Endothelial cell of umbilical vein (primary cell): ENCODE measurements at regions not wholly inside any gene's neighbourhood (a gene's known extent, or its start where the extent isn't known, plus 50 kb on each side); places are given as distances from the start of the nearest gene placed in this dataset.

Source experiments
- BruUV-seq: library from RNA; stranded (reverse); fragments of 400-500 nt; replicated peaks from 2 replicates; lab custom pipeline; 2021; lab: Mats Ljungman, UMichigan
- CTCF ChIA-PET: fragments of 300-600, 350-600 bp; sonication (Branson Sonifier 250); formaldehyde crosslinking; loops from one replicate; lab custom pipeline; 2021; ENCODE audit warnings: antibody characterized with exemption, inconsistent platforms; lab: Charles Lee
- POLR2A ChIA-PET: fragments of 300-600, 350-600 bp; sonication (Branson Sonifier 250); formaldehyde crosslinking; loops from one replicate; lab custom pipeline; 2021; ENCODE audit warnings: antibody characterized with exemption, inconsistent platforms; lab: Charles Lee
- DNase-seq: peaks from one replicate; pipeline ENCODE4 v3.0.0-alpha.2; 2011; ENCODE audit warnings: low read depth, low spot score
- FAIRE-seq: peaks from 2 replicates; lab custom pipeline; 2011; peaks lifted over from hg19 to GRCh38; lab: Jason Lieb, UNC
- H2AFZ ChIP-seq: 2 replicates; pipeline ENCODE4 v1.6.0; 2012; ENCODE audit warnings: low read depth, low read length, control low read depth, inconsistent platforms
- H3K27ac ChIP-seq: 2 replicates; pipeline ENCODE4 v1.5.1; 2011; ENCODE audit warnings: low read depth, mild to moderate bottlenecking, control low read depth, low read length, moderate library complexity; ENCODE audit not compliant: insufficient read depth
- H3K27me3 ChIP-seq, 2 experiments: 2 replicates each; pipeline versions ENCODE4 v1.6.0 to v1.6.1; 2011; ENCODE audit warnings: low read length in 2 of 2, mixed read lengths in 1 of 2; ENCODE audit not compliant: control insufficient read depth in 2 of 2, insufficient read depth in 2 of 2
- H3K36me3 ChIP-seq, 2 experiments: 2 replicates in 1 of 2; 3 replicates in 1 of 2; pipeline ENCODE4 v1.5.1; 2011; ENCODE audit warnings: low read length in 2 of 2, mild to moderate bottlenecking in 1 of 2, moderate library complexity in 1 of 2; ENCODE audit not compliant: control insufficient read depth in 2 of 2, insufficient read depth in 2 of 2; ENCODE audit errors: extremely low read depth in 1 of 2
- H3K4me1 ChIP-seq: 3 replicates; pipeline ENCODE4 v1.5.1; 2011; ENCODE audit warnings: mild to moderate bottlenecking, low read length; ENCODE audit not compliant: control insufficient read depth, insufficient read depth; ENCODE audit errors: extremely low read depth
- H3K4me2 ChIP-seq: 2 replicates; pipeline ENCODE4 v1.6.1; 2011; ENCODE audit warnings: low read length, control low read depth, mixed read lengths; ENCODE audit not compliant: insufficient read depth
- H3K4me3 ChIP-seq, 3 experiments: fragments of 200-600 bp in 1 of 3; sonication (generic), shearing (Covaris generic) in 1 of 3; replicated peaks in 1 of 3; 2 replicates each; pipeline ENCODE4 v1.5.1; 2011 to 2016; ENCODE audit warnings: control low read depth in 3 of 3, low read length in 3 of 3, mild to moderate bottlenecking in 2 of 3, inconsistent platforms in 1 of 3, low read depth in 1 of 3, moderate library complexity in 1 of 3; ENCODE audit not compliant: insufficient read depth in 1 of 3
- H3K79me2 ChIP-seq: 2 replicates; pipeline ENCODE4 v1.6.0; 2012; ENCODE audit warnings: low read length, inconsistent platforms; ENCODE audit not compliant: control insufficient read depth, insufficient read depth
- H3K9ac ChIP-seq: replicated peaks from 2 replicates; pipeline ENCODE3; 2011; ENCODE audit warnings: low read length, control low read depth; ENCODE audit not compliant: insufficient read depth; ENCODE audit errors: extremely low read depth
- H3K9me1 ChIP-seq: replicated peaks from 3 replicates; pipeline ENCODE4 v1.6.0; 2011; ENCODE audit warnings: mild to moderate bottlenecking, low read length; ENCODE audit not compliant: control insufficient read depth, insufficient read depth; ENCODE audit errors: extremely low read depth
- H3K9me3 ChIP-seq: replicated peaks from 2 replicates; pipeline ENCODE4 v1.5.1; 2012; ENCODE audit warnings: low read length, inconsistent platforms; ENCODE audit not compliant: control insufficient read depth, insufficient read depth
- H4K20me1 ChIP-seq: replicated peaks from 2 replicates; pipeline ENCODE3; 2011; ENCODE audit warnings: mild to moderate bottlenecking, low read length; ENCODE audit not compliant: control insufficient read depth, insufficient read depth; ENCODE audit errors: extremely low read depth
- CTCF ChIP-seq, 2 donors: IDR thresholded peaks; 1 replicate in 1 of 2; 2 replicates in 1 of 2; pipeline ENCODE4 v1.5.1; 2011; ENCODE audit warnings: low read length in 2 of 2, mild to moderate bottlenecking in 2 of 2, moderate library complexity in 2 of 2, control low read depth in 1 of 2, inconsistent platforms in 1 of 2, low read depth in 1 of 2; ENCODE audit not compliant: insufficient read depth in 1 of 2; ENCODE audit errors: extremely low read depth in 1 of 2
- EZH2 ChIP-seq: IDR thresholded peaks from 2 replicates; pipeline ENCODE4 v1.6.1; 2012; ENCODE audit warnings: borderline replicate concordance, low read depth, mild to moderate bottlenecking, moderate library complexity, low read length, inconsistent platforms; ENCODE audit not compliant: severe bottlenecking
- FOS ChIP-seq: IDR thresholded peaks from 2 replicates; pipeline ENCODE4 v1.6.1; 2011; ENCODE audit warnings: mild to moderate bottlenecking, low read length, moderate library complexity, borderline replicate concordance; ENCODE audit not compliant: insufficient read depth
- GATA2 ChIP-seq: IDR thresholded peaks from 2 replicates; pipeline ENCODE4 v1.7.0; 2011; ENCODE audit warnings: low read depth, mild to moderate bottlenecking, moderate library complexity, mixed read lengths, low read length; ENCODE audit not compliant: insufficient read length, insufficient read depth
- JUN ChIP-seq: IDR thresholded peaks from 2 replicates; pipeline ENCODE4 v1.6.1; 2011; ENCODE audit warnings: borderline replicate concordance, low read depth; ENCODE audit not compliant: insufficient read length, insufficient read depth
- MYC ChIP-seq: IDR thresholded peaks from one replicate; pipeline ENCODE4 v1.6.1; 2011; ENCODE audit warnings: mild to moderate bottlenecking, low read depth, low read length
- POLR2A ChIP-seq: IDR thresholded peaks from 2 replicates; pipeline ENCODE4 v1.6.1; 2012; ENCODE audit warnings: low read depth, mild to moderate bottlenecking, control low read depth, low read length
- POLR2AphosphoS5 ChIP-seq: IDR thresholded peaks from 2 replicates; pipeline ENCODE4 v1.6.1; 2012; ENCODE audit warnings: low read depth, mild to moderate bottlenecking, control low read depth, low read length, moderate library complexity; ENCODE audit not compliant: insufficient read depth
- dilution Hi-C: fragments of 300-500 bp; cut with MboI; formaldehyde crosslinking; loops from one replicate; pipeline ENCODE4 v1.15.0; 2019; ENCODE audit warnings: low sequenced_read_pairs; ENCODE audit not compliant: extremely low pct_ligation_motif_present
- intact Hi-C: fragments of 100-400 bp; cut with micrococcal nuclease; formaldehyde crosslinking; loops from one replicate; pipeline ENCODE4 v1.10.0; 2022
- TF ChIP-seq, protein P1 (sequence below): IDR thresholded peaks from 2 replicates; pipeline ENCODE4 v1.6.1; 2011; ENCODE audit not compliant: insufficient read depth, insufficient read length

DNA sequence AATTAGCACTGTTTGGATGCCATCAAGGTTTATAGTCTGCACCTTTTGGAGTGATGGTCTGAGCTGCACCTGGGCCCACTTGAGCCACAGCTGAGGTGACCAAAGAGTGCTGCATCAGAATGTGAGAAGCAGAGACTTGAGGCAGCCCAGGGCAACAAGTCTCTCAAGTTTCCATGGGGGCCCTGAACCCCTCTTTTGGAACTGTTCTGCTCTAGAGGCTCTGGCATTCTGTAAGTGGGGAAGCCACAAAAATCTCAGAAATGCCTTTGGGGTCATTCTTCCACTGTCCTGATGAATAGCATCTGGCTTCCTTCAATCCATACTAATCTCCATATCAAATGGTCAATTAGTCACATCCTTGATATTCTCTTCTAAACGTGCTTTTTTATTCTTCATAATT lies 298.4 kb upstream of the MAOA start:
- dilution Hi-C loops (no loop called here), intact Hi-C loops (no loop called here)
- H3K27me3 ChIP-seq: no peaks in the 10 kb centered on the region
- no TSS peak for BruUV-seq
- DNase-seq (no peak), FAIRE-seq (no peak)
- no peaks in the 10 kb centered on the region for H3K4me1 ChIP-seq
- no peaks in the 10 kb centered on the region for H4K20me1 ChIP-seq
- no peak overlapping the region for H3K4me2 ChIP-seq
- no peaks in the 10 kb centered on the region for H3K36me3 ChIP-seq
- no peaks in the 10 kb centered on the region for H3K9me1 ChIP-seq
- H3K9me3 ChIP-seq: no peaks in the 10 kb centered on the region
- H3K27ac ChIP-seq: no peak overlapping the region
- H3K4me3 ChIP-seq: no peak overlapping the region
- no peaks in the 10 kb centered on the region for H3K79me2 ChIP-seq
- H3K9ac ChIP-seq: no peak overlapping the region
- POLR2A ChIA-PET: no interaction called here
- H2AFZ ChIP-seq: no peak overlapping the region
- CTCF ChIA-PET: no interaction called here
- no peak for TF ChIP-seq GATA2
- TF ChIP-seq POLR2A: no peak

GRCh38 chrX:43373032-43373431 lies 283.1 kb upstream of the MAOA start:
- intact Hi-C loops (no loop called here), dilution Hi-C loops (no loop called here)
- no peak for TF ChIP-seq POLR2A
- no peak for TF ChIP-seq POLR2AphosphoS5
- TF ChIP-seq MYC: no peak
- TF ChIP-seq GATA2: no peak
- no peak for TF ChIP-seq JUN
- no peak for TF ChIP-seq FOS
- TF ChIP-seq, protein P1, sequence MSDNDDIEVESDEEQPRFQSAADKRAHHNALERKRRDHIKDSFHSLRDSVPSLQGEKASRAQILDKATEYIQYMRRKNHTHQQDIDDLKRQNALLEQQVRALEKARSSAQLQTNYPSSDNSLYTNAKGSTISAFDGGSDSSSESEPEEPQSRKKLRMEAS: no peak
- no peak for TF ChIP-seq CTCF (IDR thresholded peaks at IDR 0.05; ENCODE audit: extremely low read depth in 1 of 2, insufficient read depth in 1 of 2, low read depth in 1 of 2, low read length in 2 of 2)
- no peak for TF ChIP-seq EZH2
- Histone ChIP-seq H3K27me3 (no peaks in the 10 kb centered on the region), H3K4me3 (no peak overlapping the region), H4K20me1 (no peaks in the 10 kb centered on the region), H3K79me2 (no peaks in the 10 kb centered on the region), H3K9me3 (no peaks in the 10 kb centered on the region), H3K9ac (no peak overlapping the region), H3K27ac (no peak overlapping the region), H3K9me1 (no peaks in the 10 kb centered on the region), H3K36me3 (no peaks in the 10 kb centered on the region), H3K4me2 (no peak overlapping the region), H2AFZ (no peak overlapping the region), H3K4me1 (no peaks in the 10 kb centered on the region)
- ChIA-PET POLR2A (no interaction called here), CTCF (no interaction called here)
- FAIRE-seq: no peak
- no TSS peak for BruUV-seq
- no peak for DNase-seq
